ENCODE measurements at regions not wholly inside any gene's neighbourhood (a gene's known extent, or its start where the extent isn't known, plus 50 kb on each side); places are given as distances from the start of the nearest gene placed in this dataset.
A peak's percentile ranks its signal among the peaks of the same experiment; 100 is the strongest.

DNA sequence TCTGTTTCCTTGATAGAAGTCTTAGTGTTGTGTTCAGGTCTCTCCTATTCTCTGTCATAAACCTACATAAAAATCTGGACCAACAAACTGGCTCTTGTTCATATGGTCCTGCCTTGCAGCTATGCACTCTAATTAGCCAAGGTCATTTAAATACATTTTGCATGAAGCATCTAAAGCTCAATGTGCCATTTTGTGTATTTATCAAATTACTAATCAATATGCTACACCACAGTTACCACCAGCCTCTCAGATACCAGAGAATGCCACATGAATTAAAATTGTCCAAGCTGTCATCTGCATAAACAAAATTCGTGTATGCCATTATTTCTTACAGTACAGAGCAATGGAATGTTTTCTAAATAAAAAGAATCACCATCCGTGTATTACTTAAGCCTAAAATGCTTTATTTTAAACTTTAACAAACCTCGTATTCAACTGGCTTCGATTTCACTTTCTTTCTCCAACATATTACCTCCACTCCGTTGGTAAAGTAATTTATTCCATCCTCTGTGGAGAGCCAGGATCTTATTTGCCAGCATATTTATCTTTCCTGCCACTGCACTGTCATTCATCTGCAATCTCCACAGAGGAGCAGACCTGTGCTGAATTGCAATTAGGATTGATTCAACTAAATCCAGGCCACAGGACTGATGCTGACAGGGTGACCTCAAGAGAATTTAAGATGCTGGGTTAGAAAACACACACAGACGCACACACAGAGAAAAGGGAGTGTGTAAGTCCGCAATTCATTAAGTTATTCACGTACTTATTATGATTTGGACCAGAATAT is 284.1 kb upstream of the FOXG1 start:
- TF ChIP-seq POLR2A (IDR thresholded peaks at IDR 0.05; ENCODE audit: low read depth, low read length) = no peak
- FAIRE-seq (no peak), DNase-seq (ENCODE audit: insufficient read length, low spot score) (no peak)

DNA sequence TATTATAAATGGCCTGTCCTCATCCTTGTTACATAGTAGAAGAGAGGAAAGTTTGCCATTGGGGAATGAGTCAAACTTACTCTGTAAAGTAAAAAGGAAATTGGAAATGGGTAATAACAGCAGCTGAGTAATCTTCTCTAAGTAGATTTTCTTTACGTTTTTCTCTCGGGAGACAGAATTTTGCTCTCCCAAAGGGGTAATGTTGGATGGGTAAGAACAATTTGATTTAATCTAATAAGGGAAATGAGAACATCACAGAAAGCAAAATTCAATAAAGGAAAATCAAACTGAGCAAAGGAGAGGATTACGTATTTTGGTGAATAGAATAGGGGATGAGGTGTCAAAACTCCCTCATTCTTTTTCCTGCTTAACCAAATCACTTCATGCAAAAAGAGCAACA is 283.1 kb upstream of the FOXG1 start:
- no peak for DNase-seq (ENCODE audit: insufficient read length, low spot score)
- no peak for FAIRE-seq
- TF ChIP-seq POLR2A (IDR thresholded peaks at IDR 0.05; ENCODE audit: low read depth, low read length) = no peak

DNA sequence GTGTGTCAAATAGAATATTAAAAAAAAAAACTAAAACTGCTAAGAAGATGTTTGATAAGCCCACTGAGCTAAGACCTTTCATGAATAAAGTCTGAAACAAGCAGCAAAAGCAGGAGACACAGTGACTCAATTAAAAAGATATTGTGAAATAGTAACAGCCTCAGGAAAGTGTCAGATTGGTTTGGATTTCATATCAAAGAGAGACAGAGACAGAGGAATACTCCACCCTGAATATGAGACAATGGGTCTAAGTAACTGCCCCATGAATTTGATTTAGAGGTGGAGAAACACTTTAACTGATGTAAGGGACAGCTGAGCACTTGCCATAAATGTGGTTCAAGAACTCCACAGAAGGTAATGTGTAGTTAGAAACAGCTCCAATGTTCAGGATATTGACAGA is 277.9 kb upstream of the FOXG1 start:
- FAIRE-seq (no peak), DNase-seq (ENCODE audit: insufficient read length, low spot score) (no peak)
- no peak for TF ChIP-seq POLR2A (IDR thresholded peaks at IDR 0.05; ENCODE audit: low read depth, low read length)

DNA sequence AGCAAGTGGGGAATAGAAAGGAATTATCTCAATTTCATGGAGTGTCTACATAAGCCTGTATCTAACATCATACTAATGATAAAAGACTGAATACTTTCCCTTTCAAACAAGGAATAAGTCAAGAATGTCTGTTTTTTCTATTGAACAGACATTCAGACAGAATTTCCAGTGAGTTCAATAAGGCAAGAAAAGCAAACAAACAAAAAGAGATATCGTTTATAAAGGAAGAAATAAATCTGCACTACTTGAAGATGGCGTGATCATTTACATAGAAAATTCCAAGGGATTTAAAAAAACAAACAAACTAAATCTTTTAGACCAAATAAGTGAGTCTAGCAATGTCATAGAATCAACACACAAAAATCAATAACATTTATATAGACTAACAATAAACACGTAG is 273.1 kb upstream of the FOXG1 start:
- DNase-seq (ENCODE audit: insufficient read length, low spot score) = no peak
- no peak for TF ChIP-seq POLR2A (IDR thresholded peaks at IDR 0.05; ENCODE audit: low read depth, low read length)
- no peak for FAIRE-seq

DNA sequence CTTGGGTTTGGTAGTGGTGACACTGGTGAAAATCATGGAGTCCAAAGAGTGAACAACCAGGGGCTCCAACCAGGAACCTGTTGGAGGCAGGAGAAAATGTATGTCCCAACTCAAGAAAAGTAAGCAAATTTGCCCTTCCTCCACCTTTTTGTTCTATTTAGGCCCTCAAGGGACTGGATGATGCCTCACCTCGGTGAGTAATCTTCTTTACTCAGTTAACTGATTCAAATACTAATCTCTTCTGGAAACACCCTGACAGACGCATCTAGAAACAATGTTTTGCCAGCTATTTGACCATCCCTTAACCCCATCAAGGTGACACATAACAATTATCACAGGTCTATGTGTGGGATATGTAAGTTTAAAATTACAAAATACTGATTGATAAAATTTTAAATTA is 272.4 kb upstream of the FOXG1 start:
- FAIRE-seq (no peak), DNase-seq (ENCODE audit: insufficient read length, low spot score) (no peak)
- TF ChIP-seq POLR2A (IDR thresholded peaks at IDR 0.05; ENCODE audit: low read depth, low read length) = no peak

DNA sequence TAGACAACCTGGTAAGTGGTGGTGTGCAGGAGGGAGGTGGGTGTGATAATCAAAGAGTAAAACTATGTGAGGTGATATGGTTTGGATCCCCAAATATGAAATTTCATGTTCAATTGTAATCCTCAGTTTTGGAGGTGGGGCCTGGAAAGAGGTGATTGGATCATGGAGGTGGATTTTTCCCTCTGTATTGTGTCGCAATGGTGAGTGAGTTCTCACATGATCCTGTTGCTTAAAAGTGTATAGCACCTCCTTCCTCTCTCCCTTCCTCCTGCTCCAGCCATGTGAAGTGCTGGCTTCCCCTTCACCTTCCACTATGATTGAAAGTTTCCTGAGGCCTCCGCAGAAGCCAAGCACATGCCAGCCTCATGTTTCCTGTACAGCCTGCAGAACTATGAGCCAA is 270.2 kb upstream of the FOXG1 start:
- DNase-seq (ENCODE audit: insufficient read length, low spot score) (no peak), FAIRE-seq (no peak)
- TF ChIP-seq POLR2A (IDR thresholded peaks at IDR 0.05; ENCODE audit: low read depth, low read length) = no peak

DNA sequence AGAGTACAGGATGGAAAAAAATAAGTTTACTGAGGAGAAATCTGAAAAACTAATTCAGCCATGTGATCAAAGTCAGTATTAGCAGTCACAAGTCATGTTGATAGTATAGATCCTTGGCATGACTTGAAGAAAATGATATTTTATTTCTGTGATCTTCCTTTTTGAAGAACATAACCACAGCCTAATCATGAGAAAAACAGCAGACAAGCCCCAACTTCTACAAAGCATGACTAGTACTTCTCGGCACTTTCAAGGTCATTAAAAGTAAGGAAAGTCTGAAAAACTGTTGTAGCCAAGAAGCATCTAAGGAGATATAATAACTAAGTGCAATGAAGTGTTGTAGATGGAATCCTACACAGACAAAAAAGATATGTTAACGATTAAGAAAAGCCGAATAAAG is 264.1 kb upstream of the FOXG1 start:
- TF ChIP-seq POLR2A (IDR thresholded peaks at IDR 0.05; ENCODE audit: low read depth, low read length) = no peak
- FAIRE-seq = no peak
- no peak for DNase-seq (ENCODE audit: insufficient read length, low spot score)

DNA sequence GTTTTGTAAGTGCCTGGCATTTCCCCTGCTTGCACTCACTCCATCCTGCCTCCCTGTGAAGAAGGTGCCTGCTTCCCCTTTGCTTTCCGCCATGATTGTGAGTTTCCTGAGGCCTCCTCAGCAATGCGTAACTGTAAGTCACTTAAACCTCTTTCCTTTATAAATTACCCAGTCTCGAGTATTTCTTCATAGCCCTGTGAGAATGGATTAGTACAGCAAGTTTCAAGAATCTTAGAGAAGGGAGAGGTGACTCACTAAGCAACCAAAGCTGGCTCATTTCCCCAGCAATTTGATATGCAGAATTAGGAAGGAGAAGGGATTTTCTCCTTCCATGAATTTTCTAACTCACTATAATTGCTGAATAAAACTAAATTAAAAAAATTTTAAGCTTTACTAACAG is 251.0 kb upstream of the FOXG1 start:
- FAIRE-seq = peak; percentile 82
- no peak for TF ChIP-seq POLR2A (IDR thresholded peaks at IDR 0.05; ENCODE audit: low read depth, low read length)
- peak; percentile 3 for DNase-seq (ENCODE audit: insufficient read length, low spot score)

DNA sequence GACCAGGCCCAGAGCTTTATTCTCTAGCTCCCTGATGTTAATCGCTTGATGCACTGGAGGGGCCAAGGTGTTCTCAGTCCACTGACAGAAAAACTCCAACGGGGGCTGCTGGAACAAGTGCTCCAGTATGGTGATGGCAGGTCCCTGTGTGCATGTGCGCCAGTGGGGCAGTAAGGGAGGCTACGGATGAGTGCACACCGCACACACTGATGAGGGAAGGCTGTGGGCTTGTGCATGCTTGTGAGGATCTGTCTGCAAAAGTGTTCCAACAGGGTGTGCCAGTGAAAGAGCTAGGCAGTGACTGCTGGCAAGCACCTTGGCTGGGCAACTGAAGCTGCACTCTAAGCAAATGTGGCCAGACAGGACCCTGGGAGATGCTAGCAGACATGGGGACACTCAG is 229.7 kb upstream of the FOXG1 start:
- no peak for TF ChIP-seq POLR2A (IDR thresholded peaks at IDR 0.05; ENCODE audit: low read depth, low read length)
- DNase-seq (ENCODE audit: insufficient read length, low spot score) (no peak), FAIRE-seq (no peak)

DNA sequence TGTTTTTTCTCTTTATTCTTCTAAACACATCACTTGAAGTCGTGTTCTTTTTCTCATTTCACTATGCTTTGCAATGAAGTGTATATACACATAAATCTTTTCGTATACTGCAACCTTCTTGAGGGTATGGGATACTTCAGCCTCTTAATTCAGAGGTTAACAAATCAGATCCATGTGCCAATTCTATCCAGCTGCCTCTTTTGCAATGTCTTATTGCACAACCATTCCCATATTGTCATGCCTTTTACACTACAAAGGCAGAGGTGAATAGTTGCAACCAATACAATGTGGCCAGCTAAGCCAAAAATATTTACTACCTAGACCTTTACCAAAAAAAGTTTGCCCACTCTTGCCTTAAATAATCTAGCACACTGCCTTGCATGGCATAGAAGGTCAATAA is 224.5 kb upstream of the FOXG1 start:
- no peak for FAIRE-seq
- no peak for TF ChIP-seq POLR2A (IDR thresholded peaks at IDR 0.05; ENCODE audit: low read depth, low read length)
- DNase-seq (ENCODE audit: insufficient read length, low spot score) = no peak

DNA sequence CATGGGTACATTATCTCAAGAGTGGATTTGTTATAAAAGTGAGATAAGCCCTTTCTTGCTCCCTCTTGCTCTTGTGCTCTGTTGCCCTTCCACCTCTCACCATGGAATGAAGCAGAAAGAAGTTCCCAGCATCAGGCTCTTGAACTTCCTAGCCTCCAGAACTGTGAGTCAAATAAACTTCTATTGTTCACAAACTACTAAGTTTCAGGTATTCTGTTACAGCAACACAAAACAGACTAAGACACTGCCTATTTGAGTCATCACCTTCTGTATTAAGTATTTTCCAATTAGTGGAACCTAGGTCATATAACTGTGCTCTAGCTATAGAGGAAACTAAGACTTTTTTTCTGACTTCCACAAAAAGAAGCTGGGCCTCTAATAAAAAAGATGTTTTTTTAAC is 201.2 kb upstream of the FOXG1 start:
- no peak for TF ChIP-seq POLR2A (IDR thresholded peaks at IDR 0.05; ENCODE audit: low read depth, low read length)
- DNase-seq (ENCODE audit: insufficient read length, low spot score) (no peak), FAIRE-seq (no peak)

DNA sequence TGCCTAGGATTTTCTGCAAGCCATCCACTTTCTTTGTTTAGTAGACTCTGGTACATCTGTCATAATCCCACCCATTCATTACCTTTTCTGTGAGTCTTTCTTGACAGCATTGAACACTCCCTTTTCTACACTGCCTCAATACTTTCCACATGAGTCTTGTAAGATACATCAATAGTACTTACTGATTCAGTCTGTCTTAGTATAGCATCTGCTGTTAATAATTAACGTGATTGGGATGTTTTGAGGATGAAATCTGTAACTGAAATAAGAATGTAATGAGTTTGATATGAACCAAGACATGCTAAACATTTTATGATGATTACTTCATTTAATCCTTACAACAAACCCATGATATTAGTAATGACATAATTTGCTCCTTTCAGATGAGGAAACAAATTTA is 196.2 kb upstream of the FOXG1 start:
- no peak for FAIRE-seq
- no peak for DNase-seq (ENCODE audit: insufficient read length, low spot score)
- no peak for TF ChIP-seq POLR2A (IDR thresholded peaks at IDR 0.05; ENCODE audit: low read depth, low read length)

DNA sequence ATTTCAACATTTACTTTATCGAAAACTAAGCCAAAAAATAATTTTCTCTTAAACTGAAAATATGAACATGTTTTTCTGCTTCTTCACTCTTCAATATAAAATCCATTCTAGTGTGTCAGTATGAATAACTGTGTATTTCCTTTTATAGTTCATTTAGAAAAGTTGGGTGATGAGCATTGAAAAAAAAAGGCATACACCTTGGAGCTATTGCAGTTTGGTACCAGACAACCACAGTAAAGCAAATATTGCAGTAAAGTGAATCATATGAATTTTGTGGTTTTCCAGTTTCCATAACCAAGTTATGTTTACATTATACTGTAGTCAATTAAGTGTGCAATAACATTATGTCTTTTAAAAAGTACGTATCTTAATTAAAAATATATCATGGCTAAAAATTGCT is 195.0 kb upstream of the FOXG1 start:
- no peak for FAIRE-seq
- no peak for TF ChIP-seq POLR2A (IDR thresholded peaks at IDR 0.05; ENCODE audit: low read depth, low read length)

DNA sequence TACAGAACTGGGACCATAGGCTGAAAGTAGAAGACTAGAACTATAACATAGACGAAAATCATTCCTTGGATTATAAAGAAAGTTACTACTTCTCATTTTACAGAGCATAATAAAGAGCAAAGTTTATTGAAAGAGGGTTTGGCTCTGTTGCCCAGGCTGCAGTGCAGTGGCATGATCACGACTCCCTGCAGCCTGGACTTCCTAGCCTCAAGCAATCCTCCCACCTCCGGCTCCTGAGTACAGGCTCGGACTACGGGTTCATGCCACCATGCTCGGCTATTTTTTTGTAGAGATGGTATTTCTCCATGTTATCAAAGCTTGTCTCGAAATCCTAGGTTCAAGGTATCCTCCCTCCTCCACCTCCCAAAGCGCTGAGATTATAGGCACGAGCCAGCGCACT is 190.1 kb upstream of the FOXG1 start:
- FAIRE-seq (no peak), DNase-seq (ENCODE audit: insufficient read length, low spot score) (no peak)
- no peak for TF ChIP-seq POLR2A (IDR thresholded peaks at IDR 0.05; ENCODE audit: low read depth, low read length)

More for the DNA sequence above, 195.0 kb upstream of the FOXG1 start:
- no peak for DNase-seq (ENCODE audit: insufficient read length, low spot score)

DNA sequence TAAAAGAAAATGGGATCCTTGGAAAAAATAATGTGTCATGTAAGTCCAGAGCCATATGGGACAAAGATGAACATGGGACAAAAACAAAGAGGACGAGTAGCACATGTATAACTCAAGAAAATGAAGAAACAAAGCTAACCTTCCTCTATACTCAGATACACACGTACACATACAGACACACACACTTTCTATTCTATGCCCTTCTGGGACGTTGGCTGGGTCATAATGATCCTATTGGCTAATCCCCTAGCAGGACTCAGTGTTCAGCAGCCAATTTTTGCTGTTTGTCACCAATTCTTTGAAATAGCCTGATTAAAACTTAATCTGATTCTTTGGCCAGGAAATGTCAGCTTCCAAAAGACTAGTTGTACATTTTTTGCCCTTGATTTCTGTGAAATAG is 189.4 kb upstream of the FOXG1 start:
- FAIRE-seq (no peak), DNase-seq (ENCODE audit: insufficient read length, low spot score) (no peak)
- TF ChIP-seq POLR2A (IDR thresholded peaks at IDR 0.05; ENCODE audit: low read depth, low read length) = no peak

DNA sequence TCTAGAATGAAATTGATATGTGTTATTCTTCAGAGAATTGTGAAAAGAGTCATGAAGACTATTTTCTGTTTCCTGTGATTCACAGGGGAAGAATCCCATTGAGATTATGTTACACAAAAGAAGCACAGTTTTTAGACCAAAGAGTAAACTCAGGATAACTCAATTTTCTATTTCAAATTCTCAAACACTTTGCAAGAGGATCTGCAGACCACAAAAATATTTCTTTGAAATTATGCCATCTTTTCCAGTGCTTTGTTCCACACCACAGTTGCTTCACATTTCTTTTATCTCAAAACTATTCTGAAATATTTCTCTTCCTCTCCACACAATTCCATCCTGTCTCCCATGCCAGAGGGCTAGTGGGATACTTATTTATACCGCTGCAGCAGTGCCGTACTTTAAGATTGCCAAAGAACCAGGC is 188.9 kb upstream of the FOXG1 start:
- no peak for TF ChIP-seq POLR2A (IDR thresholded peaks at IDR 0.05; ENCODE audit: low read depth, low read length)
- FAIRE-seq = no peak
- peak; percentile 1 for DNase-seq (ENCODE audit: insufficient read length, low spot score)

All from H54 (cell line).